ENCODE measurements at regions not wholly inside any gene's neighbourhood (a gene's known extent, or its start where the extent isn't known, plus 50 kb on each side); places are given as distances from the start of the nearest gene placed in this dataset.

GRCh38 chr7:124681946-124682345 is 83.6 kb downstream of the GPR37 start:
- TF ChIP-seq CTCF (IDR thresholded peaks at IDR 0.05; ENCODE audit: low read length), result no peak
- TF ChIP-seq EZH2 (IDR thresholded peaks at IDR 0.05; ENCODE audit: borderline replicate concordance, low read length), result no peak

Measured in OCI-LY1 (cell line).